ENCODE measurements at regions not wholly inside any gene's neighbourhood (a gene's known extent, or its start where the extent isn't known, plus 50 kb on each side); places are given as distances from the start of the nearest gene placed in this dataset.

- DNase-seq = no peak
These were observed 72.0 kb upstream of the RAI14 start for GRCh38 chr5:34584165-34584564.

- no peak for DNase-seq
These were observed 70.5 kb upstream of the RAI14 start for GRCh38 chr5:34585601-34586104.

- DNase-seq = no peak
These were observed 69.8 kb upstream of the RAI14 start for GRCh38 chr5:34586117-34586885.

- DNase-seq = no peak
These were observed 68.5 kb upstream of the RAI14 start for GRCh38 chr5:34587355-34588241.

- no peak for DNase-seq
These were observed 66.3 kb upstream of the RAI14 start for GRCh38 chr5:34589832-34590231.

GRCh38 chr5:34591723-34592122 lies 64.4 kb upstream of the RAI14 start:
- DNase-seq = peak in 25 of 58 donors; percentile 1 to 42 (median 8)

- DNase-seq = no peak
These were observed 58.8 kb upstream of the RAI14 start for GRCh38 chr5:34597034-34598027.

GRCh38 chr5:34598177-34598794 lies 57.8 kb upstream of the RAI14 start:
- no peak for DNase-seq

GRCh38 chr5:34599471-34600117 lies 56.5 kb upstream of the RAI14 start:
- DNase-seq = no peak

- no peak for DNase-seq
These were observed 56.0 kb upstream of the RAI14 start for GRCh38 chr5:34600118-34600493.

GRCh38 chr5:34603378-34603777 lies 52.8 kb upstream of the RAI14 start:
- DNase-seq = no peak

GRCh38 chr5:34604119-34604675 lies 51.9 kb upstream of the RAI14 start:
- no peak for DNase-seq

GRCh38 chr5:34606101-34606500 lies 50.0 kb upstream of the RAI14 start:
- DNase-seq = no peak

Data from anterior cingulate cortex (tissue), 58 donors.